ENCODE measurements at regions not wholly inside any gene's neighbourhood (a gene's known extent, or its start where the extent isn't known, plus 50 kb on each side); places are given as distances from the start of the nearest gene placed in this dataset.
A peak's percentile ranks its signal among the peaks of the same experiment; 100 is the strongest.

- in situ Hi-C loops (cut with HindIII; ENCODE audit: low pct_ligation_motif_present, low pct_unique_long_range_greater_than_20kb, low sequenced_read_pairs) = no loop called here
- no peak for DNase-seq
Measured at GRCh38 chr14:85423889-85424288, 106.1 kb upstream of the FLRT2 start.

GRCh38 chr14:85425507-85425906 is 104.4 kb upstream of the FLRT2 start:
- in situ Hi-C loops (cut with HindIII; ENCODE audit: low pct_ligation_motif_present, low pct_unique_long_range_greater_than_20kb, low sequenced_read_pairs) = no loop called here
- no peak for DNase-seq

GRCh38 chr14:85426068-85426935 is 103.6 kb upstream of the FLRT2 start:
- no peak for DNase-seq
- in situ Hi-C loops (cut with HindIII; ENCODE audit: low pct_ligation_motif_present, low pct_unique_long_range_greater_than_20kb, low sequenced_read_pairs) = no loop called here

- in situ Hi-C loops (cut with HindIII; ENCODE audit: low pct_ligation_motif_present, low pct_unique_long_range_greater_than_20kb, low sequenced_read_pairs) = no loop called here
- DNase-seq = no peak
Measured at GRCh38 chr14:85428926-85429325, 101.0 kb upstream of the FLRT2 start.

- DNase-seq = peak; percentile 8
- in situ Hi-C loops (cut with HindIII; ENCODE audit: low pct_ligation_motif_present, low pct_unique_long_range_greater_than_20kb, low sequenced_read_pairs) = no loop called here
Measured at GRCh38 chr14:85437148-85437547, 92.8 kb upstream of the FLRT2 start.

- DNase-seq = no peak
- in situ Hi-C loops (cut with HindIII; ENCODE audit: low pct_ligation_motif_present, low pct_unique_long_range_greater_than_20kb, low sequenced_read_pairs) = no loop called here
Measured at GRCh38 chr14:85438001-85438400, 91.9 kb upstream of the FLRT2 start.

- no peak for DNase-seq
- in situ Hi-C loops (cut with HindIII; ENCODE audit: low pct_ligation_motif_present, low pct_unique_long_range_greater_than_20kb, low sequenced_read_pairs) = no loop called here
Measured at GRCh38 chr14:85438481-85438942, 91.4 kb upstream of the FLRT2 start.

GRCh38 chr14:85439696-85440328 is 90.1 kb upstream of the FLRT2 start:
- in situ Hi-C loops (cut with HindIII; ENCODE audit: low pct_ligation_motif_present, low pct_unique_long_range_greater_than_20kb, low sequenced_read_pairs) = no loop called here
- peak; percentile 55 for DNase-seq

- in situ Hi-C loops (cut with HindIII; ENCODE audit: low pct_ligation_motif_present, low pct_unique_long_range_greater_than_20kb, low sequenced_read_pairs) = no loop called here
- no peak for DNase-seq
Measured at GRCh38 chr14:85441909-85442643, 87.9 kb upstream of the FLRT2 start.

- no peak for DNase-seq
- in situ Hi-C loops (cut with HindIII; ENCODE audit: low pct_ligation_motif_present, low pct_unique_long_range_greater_than_20kb, low sequenced_read_pairs) = no loop called here
Measured at GRCh38 chr14:85442996-85443395, 86.9 kb upstream of the FLRT2 start.

- in situ Hi-C loops (cut with HindIII; ENCODE audit: low pct_ligation_motif_present, low pct_unique_long_range_greater_than_20kb, low sequenced_read_pairs) = no loop called here
- DNase-seq = peak; percentile 76
Measured at GRCh38 chr14:85444635-85445034, 85.3 kb upstream of the FLRT2 start.

GRCh38 chr14:85445151-85445795 is 84.7 kb upstream of the FLRT2 start:
- in situ Hi-C loops (cut with HindIII; ENCODE audit: low pct_ligation_motif_present, low pct_unique_long_range_greater_than_20kb, low sequenced_read_pairs) = no loop called here
- DNase-seq = no peak

- in situ Hi-C loops (cut with HindIII; ENCODE audit: low pct_ligation_motif_present, low pct_unique_long_range_greater_than_20kb, low sequenced_read_pairs) = no loop called here
- no peak for DNase-seq
Measured at GRCh38 chr14:85447883-85448282, 82.1 kb upstream of the FLRT2 start.

GRCh38 chr14:85451421-85451820 is 78.5 kb upstream of the FLRT2 start:
- DNase-seq = no peak
- in situ Hi-C loops (cut with HindIII; ENCODE audit: low pct_ligation_motif_present, low pct_unique_long_range_greater_than_20kb, low sequenced_read_pairs) = no loop called here

- DNase-seq = no peak
Measured at GRCh38 chr14:85453401-85454225, 76.3 kb upstream of the FLRT2 start.

GRCh38 chr14:85454226-85454813 is 75.6 kb upstream of the FLRT2 start:
- in situ Hi-C loops (cut with HindIII; ENCODE audit: low pct_ligation_motif_present, low pct_unique_long_range_greater_than_20kb, low sequenced_read_pairs) = no loop called here
- DNase-seq = no peak

More at GRCh38 chr14:85453401-85454225, 76.3 kb upstream of the FLRT2 start:
- in situ Hi-C loops (cut with HindIII; ENCODE audit: low pct_ligation_motif_present, low pct_unique_long_range_greater_than_20kb, low sequenced_read_pairs) = no loop called here

GRCh38 chr14:85459361-85460000 is 70.5 kb upstream of the FLRT2 start:
- in situ Hi-C loops (cut with HindIII; ENCODE audit: low pct_ligation_motif_present, low pct_unique_long_range_greater_than_20kb, low sequenced_read_pairs) = no loop called here
- no peak for DNase-seq
